D721Med (cell line): ENCODE measurements at regions not wholly inside any gene's neighbourhood (a gene's known extent, or its start where the extent isn't known, plus 50 kb on each side); places are given as distances from the start of the nearest gene placed in this dataset.

Experiments
- DNase-seq: peaks from one replicate; pipeline ENCODE4 v3.0.0; 2011; ENCODE audit warnings: low spot score; ENCODE audit not compliant: insufficient read length
- FAIRE-seq: peaks from 2 replicates; lab custom pipeline; 2011; peaks lifted over from hg19 to GRCh38; lab: Jason Lieb, UNC
- CTCF ChIP-seq: IDR thresholded peaks from 2 replicates; pipeline ENCODE4 v1.5.1; 2012; ENCODE audit warnings: mild to moderate bottlenecking, control low read depth; ENCODE audit not compliant: insufficient read depth; ENCODE audit errors: missing control alignments

GRCh38 chr2:8588831-8589191 lies 93.0 kb upstream of the ID2 start:
- TF ChIP-seq CTCF = no peak
- DNase-seq (no peak), FAIRE-seq (no peak)

GRCh38 chr2:8589721-8590120 lies 92.1 kb upstream of the ID2 start:
- DNase-seq (no peak), FAIRE-seq (no peak)
- TF ChIP-seq CTCF = no peak

- DNase-seq (no peak), FAIRE-seq (no peak)
- no peak for TF ChIP-seq CTCF
These were observed 90.9 kb upstream of the ID2 start for GRCh38 chr2:8590938-8591337.

GRCh38 chr2:8592736-8593135 lies 89.1 kb upstream of the ID2 start:
- no peak for TF ChIP-seq CTCF
- DNase-seq (no peak), FAIRE-seq (no peak)

- FAIRE-seq (no peak), DNase-seq (no peak)
- no peak for TF ChIP-seq CTCF
These were observed 88.6 kb upstream of the ID2 start for GRCh38 chr2:8593243-8593642.

GRCh38 chr2:8594731-8595427 lies 87.0 kb upstream of the ID2 start:
- no peak for TF ChIP-seq CTCF
- no peak for DNase-seq
- no peak for FAIRE-seq

GRCh38 chr2:8595428-8595805 lies 86.4 kb upstream of the ID2 start:
- no peak for TF ChIP-seq CTCF
- FAIRE-seq = no peak
- no peak for DNase-seq
